ENCODE measurements at regions not wholly inside any gene's neighbourhood (a gene's known extent, or its start where the extent isn't known, plus 50 kb on each side); places are given as distances from the start of the nearest gene placed in this dataset.
"Not testable (repeated sequence)": the region's sequence is repeated elsewhere in the genome, so short reads cannot be mapped to it uniquely, and the experiment has no call there.

GRCh38 chr15:61339516-61339915 lies 110.4 kb upstream of the RORA start:
- no peak for TF ChIP-seq CTCF (IDR thresholded peaks at IDR 0.05)
- ATAC-seq (ENCODE audit: low FRiP score) (no peak), DNase-seq (ENCODE audit: low spot score) (no peak)

GRCh38 chr15:61337541-61337940 lies 108.4 kb upstream of the RORA start:
- no peak for DNase-seq (ENCODE audit: low spot score)
- no peak for ATAC-seq (ENCODE audit: low FRiP score)
- TF ChIP-seq CTCF (IDR thresholded peaks at IDR 0.05): no peak

- ATAC-seq (ENCODE audit: low FRiP score): no peak
- TF ChIP-seq CTCF (IDR thresholded peaks at IDR 0.05): no peak
- DNase-seq (ENCODE audit: low spot score): no peak
Measured at GRCh38 chr15:61336026-61336638, 107.0 kb upstream of the RORA start.

- DNase-seq (ENCODE audit: low spot score); ATAC-seq (ENCODE audit: low FRiP score): not testable (repeated sequence)
Measured at GRCh38 chr15:61334714-61335113, 105.6 kb upstream of the RORA start.

- ATAC-seq (ENCODE audit: low FRiP score) (no peak), DNase-seq (ENCODE audit: low spot score) (no peak)
- no peak for TF ChIP-seq CTCF (IDR thresholded peaks at IDR 0.05)
Measured at GRCh38 chr15:61331019-61331418, 101.9 kb upstream of the RORA start.

GRCh38 chr15:61327019-61327631 lies 98.0 kb upstream of the RORA start:
- DNase-seq (ENCODE audit: low spot score): no peak
- no peak for TF ChIP-seq CTCF (IDR thresholded peaks at IDR 0.05)
- no peak for ATAC-seq (ENCODE audit: low FRiP score)

- ATAC-seq (ENCODE audit: low FRiP score): no peak
- no peak for TF ChIP-seq CTCF (IDR thresholded peaks at IDR 0.05)
Measured at GRCh38 chr15:61319892-61320291, 90.8 kb upstream of the RORA start.

More at GRCh38 chr15:61319892-61320291, 90.8 kb upstream of the RORA start:
- no peak for DNase-seq (ENCODE audit: low spot score)
